HG02678 (cell line): ENCODE measurements at regions not wholly inside any gene's neighbourhood (a gene's known extent, or its start where the extent isn't known, plus 50 kb on each side); places are given as distances from the start of the nearest gene placed in this dataset.
A peak's percentile ranks its signal among the peaks of the same experiment; 100 is the strongest.

ENCODE experiments used
- ATAC-seq: cut with Tn5 transposase; IDR thresholded peaks from one replicate; pipeline ENCODE4 v1.9.1; 2021; ENCODE audit warnings: mild to moderate bottlenecking, moderate library complexity; ENCODE audit not compliant: unreplicated experiment

- ATAC-seq: no peak
These were observed 83.9 kb upstream of the MSX1 start for GRCh38 chr4:4775493-4776004.

- no peak for ATAC-seq
These were observed 86.9 kb upstream of the MSX1 start for GRCh38 chr4:4772534-4772933.

- ATAC-seq: no peak
These were observed 88.3 kb upstream of the MSX1 start for GRCh38 chr4:4771160-4771559.

GRCh38 chr4:4770610-4771009, 88.9 kb upstream of the MSX1 start:
- ATAC-seq: no peak

- no peak for ATAC-seq
These were observed 92.9 kb upstream of the MSX1 start for GRCh38 chr4:4766564-4766963.

GRCh38 chr4:4765811-4766210, 93.7 kb upstream of the MSX1 start:
- no peak for ATAC-seq

GRCh38 chr4:4764558-4764905, 94.9 kb upstream of the MSX1 start:
- ATAC-seq: no peak

- no peak for ATAC-seq
These were observed 95.5 kb upstream of the MSX1 start for GRCh38 chr4:4763822-4764557.

GRCh38 chr4:4762909-4763821, 96.3 kb upstream of the MSX1 start:
- ATAC-seq: peak; percentile 88

GRCh38 chr4:4762300-4762699, 97.2 kb upstream of the MSX1 start:
- ATAC-seq: no peak

- ATAC-seq: no peak
These were observed 98.1 kb upstream of the MSX1 start for GRCh38 chr4:4761128-4761982.

- no peak for ATAC-seq
These were observed 99.6 kb upstream of the MSX1 start for GRCh38 chr4:4759883-4760282.

GRCh38 chr4:4759232-4759631, 100.2 kb upstream of the MSX1 start:
- no peak for ATAC-seq

- no peak for ATAC-seq
These were observed 100.8 kb upstream of the MSX1 start for GRCh38 chr4:4758681-4759080.

- no peak for ATAC-seq
These were observed 104.2 kb upstream of the MSX1 start for GRCh38 chr4:4755306-4755705.

- no peak for ATAC-seq
These were observed 104.8 kb upstream of the MSX1 start for GRCh38 chr4:4754641-4755040.

- ATAC-seq: no peak
These were observed 105.8 kb upstream of the MSX1 start for GRCh38 chr4:4753643-4754042.

GRCh38 chr4:4752576-4753401, 106.7 kb upstream of the MSX1 start:
- no peak for ATAC-seq

GRCh38 chr4:4752025-4752424, 107.4 kb upstream of the MSX1 start:
- ATAC-seq: no peak

- no peak for ATAC-seq
These were observed 109.3 kb upstream of the MSX1 start for GRCh38 chr4:4750187-4750586.
